Stomach (tissue), 4 donors: ENCODE measurements at regions not wholly inside any gene's neighbourhood (a gene's known extent, or its start where the extent isn't known, plus 50 kb on each side); places are given as distances from the start of the nearest gene placed in this dataset.

Experiments
- CTCF ChIP-seq, 7 experiments: fragments of 450-650 bp in 4 of 7; fragments of 200-600 bp in 3 of 7; sonication (generic) in 3 of 7; IDR thresholded peaks; one replicate each; pipeline ENCODE4 v1.5.1; 2016 to 2019; ENCODE audit warnings: antibody characterized with exemption in 7 of 7, control low read depth in 2 of 7, mild to moderate bottlenecking in 1 of 7
- POLR2A ChIP-seq, 4 donors: fragments of 450-650 bp; IDR thresholded peaks; one replicate each; pipeline ENCODE4 v1.6.1; 2016; ENCODE audit warnings: antibody characterized with exemption in 4 of 4, control low read depth in 2 of 4, mild to moderate bottlenecking in 1 of 4, moderate library complexity in 1 of 4

- TF ChIP-seq CTCF (IDR thresholded peaks at IDR 0.05) (no peak), POLR2A (IDR thresholded peaks at IDR 0.05) (no peak)
Observed at GRCh38 chr1:94755675-94756074, 64.5 kb upstream of the SLC44A3 start.
